ENCODE measurements at regions not wholly inside any gene's neighbourhood (a gene's known extent, or its start where the extent isn't known, plus 50 kb on each side); places are given as distances from the start of the nearest gene placed in this dataset.

DNA sequence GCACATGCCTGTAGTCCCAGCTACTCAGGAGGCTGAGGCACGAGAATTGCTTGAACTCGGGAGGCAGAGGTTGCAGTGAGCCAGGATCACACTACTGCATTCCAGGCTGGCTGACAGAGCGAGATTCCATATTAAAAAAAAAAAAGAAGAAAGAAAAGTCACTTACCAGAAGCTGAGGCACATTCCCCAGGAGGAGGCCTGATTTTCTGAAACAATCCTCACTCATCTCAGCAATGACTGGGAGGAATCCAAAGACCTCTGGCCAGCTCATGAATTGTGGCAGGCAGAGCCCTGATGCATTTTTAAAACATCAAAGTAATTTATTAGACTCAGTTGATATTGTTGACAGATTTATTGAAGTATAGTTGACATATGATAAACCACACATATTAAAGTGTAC lies 206.3 kb downstream of the FOXO1 start:
- no peaks in the 10 kb centered on the region for H3K79me2 ChIP-seq (ENCODE audit: control insufficient read depth, insufficient read depth, low read length)
- TF ChIP-seq EZH2 (IDR thresholded peaks at IDR 0.05; ENCODE audit: low read length, missing control alignments) (no peak), CTCF (conservative IDR thresholded peaks at IDR 0.05 in 1 of 2, IDR thresholded peaks at IDR 0.05 in 1 of 2; ENCODE audit: low read depth in 1 of 2, low read length in 2 of 2) (no peak)
- H3K4me1 ChIP-seq (ENCODE audit: control insufficient read depth, extremely low read depth, insufficient read depth, low read length): no peaks in the 10 kb centered on the region
- peak in 1 of 2 donors; percentile 64 for DNase-seq (ENCODE audit: low read depth in 2 of 2)
- H4K20me1 ChIP-seq (ENCODE audit: control insufficient read depth, extremely low read depth, insufficient read depth, low read length): no peaks in the 10 kb centered on the region
- H3K27me3 ChIP-seq (ENCODE audit: control insufficient read depth, insufficient read depth, low read length): no peaks in the 10 kb centered on the region
- no peak overlapping the region for H3K27ac ChIP-seq (ENCODE audit: insufficient read depth, low read length)
- no peak overlapping the region for H2AFZ ChIP-seq (ENCODE audit: low read length)
- H3K9ac ChIP-seq (ENCODE audit: insufficient read depth, low read length): no peak overlapping the region
- no peaks in the 10 kb centered on the region for H3K36me3 ChIP-seq (ENCODE audit: control insufficient read depth, insufficient read depth, low read length)
- H3K9me3 ChIP-seq (ENCODE audit: control insufficient read depth, insufficient read depth, low read depth, low read length): no peaks in the 10 kb centered on the region
- no peak overlapping the region for H3K4me2 ChIP-seq (ENCODE audit: extremely low read depth, insufficient read depth, low read length)
- no peak overlapping the region for H3K4me3 ChIP-seq (replicated peaks in 1 of 4; ENCODE audit: control extremely low read depth in 1 of 4, insufficient read depth in 1 of 4, low read depth in 3 of 4, low read length in 4 of 4)

GRCh38 chr13:40464337-40465014 lies 202.0 kb downstream of the FOXO1 start:
- Histone ChIP-seq H3K9ac (ENCODE audit: insufficient read depth, low read length) (no peak overlapping the region), H3K27me3 (ENCODE audit: control insufficient read depth, insufficient read depth, low read length) (no peaks in the 10 kb centered on the region), H3K4me1 (ENCODE audit: control insufficient read depth, extremely low read depth, insufficient read depth, low read length) (no peaks in the 10 kb centered on the region), H3K36me3 (ENCODE audit: control insufficient read depth, insufficient read depth, low read length) (no peaks in the 10 kb centered on the region), H3K9me3 (ENCODE audit: control insufficient read depth, insufficient read depth, low read depth, low read length) (no peaks in the 10 kb centered on the region), H4K20me1 (ENCODE audit: control insufficient read depth, extremely low read depth, insufficient read depth, low read length) (no peaks in the 10 kb centered on the region), H3K79me2 (ENCODE audit: control insufficient read depth, insufficient read depth, low read length) (no peaks in the 10 kb centered on the region), H3K4me2 (ENCODE audit: extremely low read depth, insufficient read depth, low read length) (no peak overlapping the region), H3K27ac (ENCODE audit: insufficient read depth, low read length) (no peak overlapping the region), H2AFZ (ENCODE audit: low read length) (no peak overlapping the region), H3K4me3 (replicated peaks in 1 of 4; ENCODE audit: control extremely low read depth in 1 of 4, insufficient read depth in 1 of 4, low read depth in 3 of 4, low read length in 4 of 4) (no peak overlapping the region)
- TF ChIP-seq EZH2 (IDR thresholded peaks at IDR 0.05; ENCODE audit: low read length, missing control alignments) (no peak), CTCF (conservative IDR thresholded peaks at IDR 0.05 in 1 of 2, IDR thresholded peaks at IDR 0.05 in 1 of 2; ENCODE audit: low read depth in 1 of 2, low read length in 2 of 2) (no peak)
- DNase-seq (ENCODE audit: low read depth in 2 of 2): no peak

- no peak overlapping the region for H3K27ac ChIP-seq (ENCODE audit: insufficient read depth, low read length)
- H3K4me3 ChIP-seq (replicated peaks in 1 of 4; ENCODE audit: control extremely low read depth in 1 of 4, insufficient read depth in 1 of 4, low read depth in 3 of 4, low read length in 4 of 4): no peak overlapping the region
- H3K36me3 ChIP-seq (ENCODE audit: control insufficient read depth, insufficient read depth, low read length): no peaks in the 10 kb centered on the region
- H3K27me3 ChIP-seq (ENCODE audit: control insufficient read depth, insufficient read depth, low read length): no peaks in the 10 kb centered on the region
- H3K79me2 ChIP-seq (ENCODE audit: control insufficient read depth, insufficient read depth, low read length): no peaks in the 10 kb centered on the region
- no peaks in the 10 kb centered on the region for H3K4me1 ChIP-seq (ENCODE audit: control insufficient read depth, extremely low read depth, insufficient read depth, low read length)
- TF ChIP-seq CTCF (conservative IDR thresholded peaks at IDR 0.05 in 1 of 2, IDR thresholded peaks at IDR 0.05 in 1 of 2; ENCODE audit: low read depth in 1 of 2, low read length in 2 of 2): no peak
- TF ChIP-seq EZH2 (IDR thresholded peaks at IDR 0.05; ENCODE audit: low read length, missing control alignments): no peak
- no peak overlapping the region for H2AFZ ChIP-seq (ENCODE audit: low read length)
- no peak for DNase-seq (ENCODE audit: low read depth in 2 of 2)
- H3K9ac ChIP-seq (ENCODE audit: insufficient read depth, low read length): no peak overlapping the region
- H3K4me2 ChIP-seq (ENCODE audit: extremely low read depth, insufficient read depth, low read length): no peak overlapping the region
- H4K20me1 ChIP-seq (ENCODE audit: control insufficient read depth, extremely low read depth, insufficient read depth, low read length): no peaks in the 10 kb centered on the region
- H3K9me3 ChIP-seq (ENCODE audit: control insufficient read depth, insufficient read depth, low read depth, low read length): no peaks in the 10 kb centered on the region
Observed at GRCh38 chr13:40465015-40465390, 201.4 kb downstream of the FOXO1 start.

Measured in fibroblast of lung (primary cell).